Activated T-helper 1 cell treated with anti-CD3 and anti-CD28 coated beads, Interleukin-12 subunit alpha, Interleukin-12 subunit beta, Interleukin-2, Interleukin-4 antibody, amounts not matched to agents 30 ng/mL and 10 ng/mL and 1 ng/mL, durations not matched to agents 14 hours and 24 hours and 36 hours (primary cell): ENCODE measurements at regions not wholly inside any gene's neighbourhood (a gene's known extent, or its start where the extent isn't known, plus 50 kb on each side); places are given as distances from the start of the nearest gene placed in this dataset.

Experiments used
- DNase-seq: peaks from one replicate; pipeline ENCODE4 v3.0.0; 2021; ENCODE audit warnings: low spot score
- H3K27ac Mint-ChIP-seq: one replicate; pipeline ENCODE4 v1.8.0; 2021; ENCODE audit warnings: mild to moderate bottlenecking, mixed read lengths
- H3K27me3 Mint-ChIP-seq: one replicate; pipeline ENCODE4 v1.8.0; 2022; ENCODE audit warnings: mild to moderate bottlenecking, moderate library complexity, mixed read lengths; ENCODE audit not compliant: insufficient read depth
- H3K36me3 Mint-ChIP-seq: one replicate; pipeline ENCODE4 v1.8.0; 2021; ENCODE audit warnings: low read depth, mixed read lengths
- H3K4me1 Mint-ChIP-seq: one replicate; pipeline ENCODE4 v1.8.0; 2021; ENCODE audit warnings: low read depth, mixed read lengths
- H3K4me3 Mint-ChIP-seq: one replicate; pipeline ENCODE4 v1.8.0; 2021; ENCODE audit warnings: mild to moderate bottlenecking, moderate library complexity, mixed read lengths
- H3K9me3 Mint-ChIP-seq: one replicate; pipeline ENCODE4 v1.8.0; 2021; ENCODE audit warnings: mixed read lengths
- intact Hi-C: fragments of 100-400 bp; cut with micrococcal nuclease; formaldehyde crosslinking; loops from one replicate; pipeline ENCODE4 v1.15.1; 2024

- no peak for DNase-seq
- H3K36me3 Mint-ChIP-seq: no peaks in the 10 kb centered on the region
- intact Hi-C loops: no loop called here
- no peak overlapping the region for H3K4me3 Mint-ChIP-seq
- no peak overlapping the region for H3K27ac Mint-ChIP-seq
- H3K9me3 Mint-ChIP-seq: no peaks in the 10 kb centered on the region
- H3K27me3 Mint-ChIP-seq: peaks cover 2% of the 10 kb centered on the region
- H3K4me1 Mint-ChIP-seq: no peaks in the 10 kb centered on the region
Observed at GRCh38 chr19:30130356-30131122, 188.5 kb downstream of the URI1 start.

- intact Hi-C loops: no loop called here
Observed at GRCh38 chr19:30131246-30131645, 189.2 kb downstream of the URI1 start.

GRCh38 chr19:30131722-30132291 lies 189.8 kb downstream of the URI1 start:
- intact Hi-C loops: no loop called here
- Mint-ChIP-seq H3K4me1 (no peaks in the 10 kb centered on the region), H3K27ac (no peak overlapping the region), H3K4me3 (no peak overlapping the region), H3K27me3 (no peaks in the 10 kb centered on the region), H3K9me3 (no peaks in the 10 kb centered on the region), H3K36me3 (no peaks in the 10 kb centered on the region)
- no peak for DNase-seq

More at GRCh38 chr19:30131246-30131645, 189.2 kb downstream of the URI1 start:
- Mint-ChIP-seq H3K27me3 (no peaks in the 10 kb centered on the region), H3K36me3 (no peaks in the 10 kb centered on the region), H3K4me1 (no peaks in the 10 kb centered on the region), H3K9me3 (no peaks in the 10 kb centered on the region), H3K4me3 (no peak overlapping the region), H3K27ac (no peak overlapping the region)
- DNase-seq: no peak

- no peak for DNase-seq
- no peak overlapping the region for H3K27ac Mint-ChIP-seq
- H3K4me3 Mint-ChIP-seq: no peak overlapping the region
- H3K36me3 Mint-ChIP-seq: no peaks in the 10 kb centered on the region
- no peaks in the 10 kb centered on the region for H3K27me3 Mint-ChIP-seq
- intact Hi-C loops: no loop called here
- no peaks in the 10 kb centered on the region for H3K4me1 Mint-ChIP-seq
- H3K9me3 Mint-ChIP-seq: no peaks in the 10 kb centered on the region
Observed at GRCh38 chr19:30132343-30133075, 190.5 kb downstream of the URI1 start.

- H3K27ac Mint-ChIP-seq: no peak overlapping the region
- no peaks in the 10 kb centered on the region for H3K36me3 Mint-ChIP-seq
- H3K27me3 Mint-ChIP-seq: peaks cover 2% of the 10 kb centered on the region
- H3K4me1 Mint-ChIP-seq: no peaks in the 10 kb centered on the region
- DNase-seq: no peak
- intact Hi-C loops: no loop called here
- no peaks in the 10 kb centered on the region for H3K9me3 Mint-ChIP-seq
- no peak overlapping the region for H3K4me3 Mint-ChIP-seq
Observed at GRCh38 chr19:30133803-30134202, 191.8 kb downstream of the URI1 start.

- Mint-ChIP-seq H3K4me3 (no peak overlapping the region), H3K4me1 (no peaks in the 10 kb centered on the region), H3K27ac (no peak overlapping the region), H3K27me3 (peaks cover 2% of the 10 kb centered on the region), H3K9me3 (no peaks in the 10 kb centered on the region), H3K36me3 (no peaks in the 10 kb centered on the region)
- no peak for DNase-seq
- intact Hi-C loops: no loop called here
Observed at GRCh38 chr19:30135093-30135757, 193.2 kb downstream of the URI1 start.

GRCh38 chr19:30135797-30136196 lies 193.8 kb downstream of the URI1 start:
- no peaks in the 10 kb centered on the region for H3K9me3 Mint-ChIP-seq
- peaks cover 2% of the 10 kb centered on the region for H3K27me3 Mint-ChIP-seq

GRCh38 chr19:30136611-30137195 lies 194.7 kb downstream of the URI1 start:
- no peaks in the 10 kb centered on the region for H3K36me3 Mint-ChIP-seq
- intact Hi-C loops: no loop called here

More at GRCh38 chr19:30135797-30136196, 193.8 kb downstream of the URI1 start:
- intact Hi-C loops: no loop called here
- Mint-ChIP-seq H3K27ac (no peak overlapping the region), H3K4me3 (no peak overlapping the region), H3K36me3 (no peaks in the 10 kb centered on the region), H3K4me1 (no peaks in the 10 kb centered on the region)
- DNase-seq: no peak

GRCh38 chr19:30137747-30138146 lies 195.7 kb downstream of the URI1 start:
- Mint-ChIP-seq H3K4me3 (no peak overlapping the region), H3K27ac (no peak overlapping the region), H3K9me3 (no peaks in the 10 kb centered on the region), H3K36me3 (no peaks in the 10 kb centered on the region), H3K27me3 (peaks cover 2% of the 10 kb centered on the region), H3K4me1 (no peaks in the 10 kb centered on the region)
- no peak for DNase-seq
- intact Hi-C loops: no loop called here

More at GRCh38 chr19:30136611-30137195, 194.7 kb downstream of the URI1 start:
- H3K27me3 Mint-ChIP-seq: peaks cover 2% of the 10 kb centered on the region
- H3K27ac Mint-ChIP-seq: no peak overlapping the region
- DNase-seq: no peak
- H3K4me3 Mint-ChIP-seq: no peak overlapping the region
- H3K4me1 Mint-ChIP-seq: no peaks in the 10 kb centered on the region
- no peaks in the 10 kb centered on the region for H3K9me3 Mint-ChIP-seq

GRCh38 chr19:30144242-30144758 lies 202.3 kb downstream of the URI1 start:
- intact Hi-C loops: no loop called here
- no peaks in the 10 kb centered on the region for H3K27me3 Mint-ChIP-seq
- H3K4me3 Mint-ChIP-seq: no peak overlapping the region
- H3K9me3 Mint-ChIP-seq: no peaks in the 10 kb centered on the region
- DNase-seq: no peak
- H3K27ac Mint-ChIP-seq: no peak overlapping the region
- H3K36me3 Mint-ChIP-seq: no peaks in the 10 kb centered on the region
- H3K4me1 Mint-ChIP-seq: no peaks in the 10 kb centered on the region

- Mint-ChIP-seq H3K4me3 (no peak overlapping the region), H3K36me3 (no peaks in the 10 kb centered on the region), H3K27me3 (no peaks in the 10 kb centered on the region), H3K9me3 (no peaks in the 10 kb centered on the region), H3K27ac (no peak overlapping the region), H3K4me1 (no peaks in the 10 kb centered on the region)
- DNase-seq: no peak
- intact Hi-C loops: no loop called here
Observed at GRCh38 chr19:30144802-30145201, 202.8 kb downstream of the URI1 start.

GRCh38 chr19:30145467-30145866 lies 203.4 kb downstream of the URI1 start:
- Mint-ChIP-seq H3K9me3 (no peaks in the 10 kb centered on the region), H3K36me3 (no peaks in the 10 kb centered on the region), H3K4me1 (no peaks in the 10 kb centered on the region), H3K4me3 (no peak overlapping the region), H3K27ac (no peak overlapping the region), H3K27me3 (no peaks in the 10 kb centered on the region)
- DNase-seq: no peak
- intact Hi-C loops: no loop called here
